HL-60 (cell line): ENCODE measurements at regions not wholly inside any gene's neighbourhood (a gene's known extent, or its start where the extent isn't known, plus 50 kb on each side); places are given as distances from the start of the nearest gene placed in this dataset.

Experiments
- DNase-seq, 2 experiments: peaks; one replicate each; pipeline ENCODE4 v3.0.0-alpha.2; 2010 to 2020; ENCODE audit warnings: low read depth in 1 of 2, low spot score in 1 of 2
- H3K27ac ChIP-seq: fragments of 250-450 bp; sonication (Bioruptor Pico); replicated peaks from 2 replicates; pipeline ENCODE4 v1.5.1; 2020; ENCODE audit warnings: mild to moderate bottlenecking, moderate library complexity
- H3K27me3 ChIP-seq: fragments of 250-450 bp; sonication (Bioruptor Pico); 2 replicates; pipeline ENCODE4 v1.5.1; 2021; ENCODE audit warnings: mild to moderate bottlenecking, moderate library complexity; ENCODE audit not compliant: insufficient read depth, poor library complexity, severe bottlenecking
- H3K4me3 ChIP-seq: replicated peaks from 2 replicates; pipeline ENCODE4 v1.5.1; 2011; ENCODE audit warnings: mild to moderate bottlenecking, control low read depth, low read length; ENCODE audit not compliant: insufficient read depth
- GABPA ChIP-seq: IDR thresholded peaks from 2 replicates; pipeline ENCODE4 v1.6.1; 2012; ENCODE audit warnings: low read depth
- POLR2AphosphoS5 ChIP-seq: IDR thresholded peaks from 2 replicates; pipeline ENCODE4 v1.6.1; 2012; ENCODE audit warnings: low read depth
- SPI1 ChIP-seq: IDR thresholded peaks from 2 replicates; pipeline ENCODE4 v1.6.1; 2012; ENCODE audit warnings: low read depth, mild to moderate bottlenecking, borderline replicate concordance
- TF ChIP-seq, protein P1 (sequence below): IDR thresholded peaks from one replicate; pipeline ENCODE4 v1.5.1; 2011; ENCODE audit warnings: low read length, control low read depth, inconsistent platforms; ENCODE audit not compliant: insufficient read depth
- TF ChIP-seq, protein P2 (sequence below): IDR thresholded peaks from 2 replicates; pipeline ENCODE4 v1.6.1; 2012; ENCODE audit warnings: low read depth; ENCODE audit not compliant: insufficient replicate concordance

- no peak for TF ChIP-seq GABPA
- TF ChIP-seq, protein P1, sequence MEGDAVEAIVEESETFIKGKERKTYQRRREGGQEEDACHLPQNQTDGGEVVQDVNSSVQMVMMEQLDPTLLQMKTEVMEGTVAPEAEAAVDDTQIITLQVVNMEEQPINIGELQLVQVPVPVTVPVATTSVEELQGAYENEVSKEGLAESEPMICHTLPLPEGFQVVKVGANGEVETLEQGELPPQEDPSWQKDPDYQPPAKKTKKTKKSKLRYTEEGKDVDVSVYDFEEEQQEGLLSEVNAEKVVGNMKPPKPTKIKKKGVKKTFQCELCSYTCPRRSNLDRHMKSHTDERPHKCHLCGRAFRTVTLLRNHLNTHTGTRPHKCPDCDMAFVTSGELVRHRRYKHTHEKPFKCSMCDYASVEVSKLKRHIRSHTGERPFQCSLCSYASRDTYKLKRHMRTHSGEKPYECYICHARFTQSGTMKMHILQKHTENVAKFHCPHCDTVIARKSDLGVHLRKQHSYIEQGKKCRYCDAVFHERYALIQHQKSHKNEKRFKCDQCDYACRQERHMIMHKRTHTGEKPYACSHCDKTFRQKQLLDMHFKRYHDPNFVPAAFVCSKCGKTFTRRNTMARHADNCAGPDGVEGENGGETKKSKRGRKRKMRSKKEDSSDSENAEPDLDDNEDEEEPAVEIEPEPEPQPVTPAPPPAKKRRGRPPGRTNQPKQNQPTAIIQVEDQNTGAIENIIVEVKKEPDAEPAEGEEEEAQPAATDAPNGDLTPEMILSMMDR: no peak
- no peak for TF ChIP-seq POLR2AphosphoS5
- TF ChIP-seq SPI1: no peak
- TF ChIP-seq, protein P2, sequence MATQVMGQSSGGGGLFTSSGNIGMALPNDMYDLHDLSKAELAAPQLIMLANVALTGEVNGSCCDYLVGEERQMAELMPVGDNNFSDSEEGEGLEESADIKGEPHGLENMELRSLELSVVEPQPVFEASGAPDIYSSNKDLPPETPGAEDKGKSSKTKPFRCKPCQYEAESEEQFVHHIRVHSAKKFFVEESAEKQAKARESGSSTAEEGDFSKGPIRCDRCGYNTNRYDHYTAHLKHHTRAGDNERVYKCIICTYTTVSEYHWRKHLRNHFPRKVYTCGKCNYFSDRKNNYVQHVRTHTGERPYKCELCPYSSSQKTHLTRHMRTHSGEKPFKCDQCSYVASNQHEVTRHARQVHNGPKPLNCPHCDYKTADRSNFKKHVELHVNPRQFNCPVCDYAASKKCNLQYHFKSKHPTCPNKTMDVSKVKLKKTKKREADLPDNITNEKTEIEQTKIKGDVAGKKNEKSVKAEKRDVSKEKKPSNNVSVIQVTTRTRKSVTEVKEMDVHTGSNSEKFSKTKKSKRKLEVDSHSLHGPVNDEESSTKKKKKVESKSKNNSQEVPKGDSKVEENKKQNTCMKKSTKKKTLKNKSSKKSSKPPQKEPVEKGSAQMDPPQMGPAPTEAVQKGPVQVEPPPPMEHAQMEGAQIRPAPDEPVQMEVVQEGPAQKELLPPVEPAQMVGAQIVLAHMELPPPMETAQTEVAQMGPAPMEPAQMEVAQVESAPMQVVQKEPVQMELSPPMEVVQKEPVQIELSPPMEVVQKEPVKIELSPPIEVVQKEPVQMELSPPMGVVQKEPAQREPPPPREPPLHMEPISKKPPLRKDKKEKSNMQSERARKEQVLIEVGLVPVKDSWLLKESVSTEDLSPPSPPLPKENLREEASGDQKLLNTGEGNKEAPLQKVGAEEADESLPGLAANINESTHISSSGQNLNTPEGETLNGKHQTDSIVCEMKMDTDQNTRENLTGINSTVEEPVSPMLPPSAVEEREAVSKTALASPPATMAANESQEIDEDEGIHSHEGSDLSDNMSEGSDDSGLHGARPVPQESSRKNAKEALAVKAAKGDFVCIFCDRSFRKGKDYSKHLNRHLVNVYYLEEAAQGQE: no peak
- no peak for DNase-seq
- Histone ChIP-seq H3K4me3 (no peak overlapping the region), H3K27ac (no peak overlapping the region), H3K27me3 (no peaks in the 10 kb centered on the region)
These were observed 439.4 kb upstream of the KLHL4 start for GRCh38 chrX:87078231-87078630.

DNA sequence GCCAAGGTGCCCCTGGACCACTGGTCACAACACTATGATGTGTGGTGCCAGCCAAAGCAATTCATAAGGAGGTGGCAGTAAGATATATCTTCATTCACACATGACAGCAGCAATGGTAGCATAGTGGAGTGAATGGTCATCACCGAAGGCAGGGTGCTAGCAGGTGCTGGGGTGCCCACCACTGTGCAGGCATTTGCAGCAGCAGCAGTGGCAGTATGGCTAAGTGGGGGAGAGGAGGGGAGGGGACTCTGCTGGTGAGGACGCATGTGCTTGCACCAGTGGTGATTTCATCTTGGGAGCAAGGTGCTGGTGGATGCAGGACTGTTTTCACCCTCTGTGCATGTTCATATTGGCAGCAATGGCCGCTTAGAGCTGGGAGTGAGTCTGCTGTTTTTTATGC is 419.1 kb upstream of the KLHL4 start:
- Histone ChIP-seq H3K27me3 (no peaks in the 10 kb centered on the region), H3K4me3 (no peak overlapping the region), H3K27ac (no peak overlapping the region)
- TF ChIP-seq GABPA (no peak), SPI1 (no peak), POLR2AphosphoS5 (no peak)
- TF ChIP-seq, protein P2: no peak
- TF ChIP-seq, protein P1: no peak
- DNase-seq: no peak

DNA sequence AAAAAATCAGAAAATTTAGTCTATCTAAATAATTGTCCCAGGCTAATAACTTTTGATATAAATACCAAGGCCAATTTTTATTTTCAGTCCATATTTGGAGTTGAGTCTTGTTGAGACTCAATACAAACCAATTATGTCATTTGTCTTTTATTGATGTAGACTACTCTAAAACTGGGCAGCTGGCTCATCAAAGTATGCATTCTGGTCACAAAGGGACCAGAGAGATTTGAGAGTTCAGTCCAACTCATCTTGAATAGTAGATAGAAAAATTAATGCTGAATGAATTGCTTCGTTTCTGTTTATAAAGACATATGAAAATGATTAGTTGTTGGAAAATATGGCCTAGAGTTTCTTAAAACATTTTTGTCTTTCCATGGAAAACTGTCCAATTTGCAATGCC is 412.5 kb upstream of the KLHL4 start:
- Histone ChIP-seq H3K27me3 (no peaks in the 10 kb centered on the region), H3K27ac (no peak overlapping the region), H3K4me3 (no peak overlapping the region)
- TF ChIP-seq, protein P2: no peak
- no peak for TF ChIP-seq SPI1
- TF ChIP-seq, protein P1: no peak
- TF ChIP-seq GABPA: no peak
- no peak for TF ChIP-seq POLR2AphosphoS5
- DNase-seq: no peak
